Breast epithelium (tissue), 3 donors: ENCODE measurements at regions not wholly inside any gene's neighbourhood (a gene's known extent, or its start where the extent isn't known, plus 50 kb on each side); places are given as distances from the start of the nearest gene placed in this dataset.

Experiments used
- CTCF ChIP-seq, 3 donors: fragments of 450-650 bp; IDR thresholded peaks; one replicate each; pipeline ENCODE4 v1.5.1; 2016 to 2017; ENCODE audit warnings: antibody characterized with exemption in 3 of 3, mild to moderate bottlenecking in 3 of 3, moderate library complexity in 3 of 3
- POLR2AphosphoS5 ChIP-seq, 3 donors: sonication (generic); formaldehyde crosslinking; IDR thresholded peaks; one replicate each; pipeline ENCODE4 v1.6.1; 2017; ENCODE audit warnings: antibody characterized with exemption in 3 of 3

DNA sequence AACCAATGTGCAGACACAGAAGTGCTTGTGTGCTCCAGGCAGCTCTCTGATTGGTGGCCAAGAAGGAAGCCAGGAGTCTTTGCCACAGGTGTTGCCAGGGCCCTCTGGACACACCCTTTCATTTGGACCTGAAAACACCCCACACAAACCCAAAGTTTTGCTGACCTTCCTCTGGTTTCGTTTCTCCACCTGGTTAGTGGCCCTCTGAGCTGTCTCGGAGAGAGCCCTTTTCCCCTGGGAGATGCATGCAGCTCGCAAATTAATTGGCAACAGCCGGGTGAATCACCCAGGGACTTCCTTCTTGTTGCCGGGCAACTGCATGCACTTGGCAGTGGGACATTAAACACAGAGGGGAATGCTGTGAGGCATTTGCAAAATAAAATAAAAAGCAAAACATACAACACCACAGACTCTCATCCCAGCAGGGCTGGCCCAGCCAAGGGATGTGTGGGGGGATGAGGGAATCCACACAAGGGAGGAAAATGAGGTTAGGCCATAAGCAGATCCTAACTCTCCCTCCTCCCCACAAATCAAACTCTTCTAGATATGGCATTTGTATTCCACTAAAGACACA is 286.6 kb downstream of the SOX9 start:
- TF ChIP-seq POLR2AphosphoS5 (IDR thresholded peaks at IDR 0.05) (peak; percentile 49 to 59 (median 56)), CTCF (IDR thresholded peaks at IDR 0.05) (no peak)
